HEK293 (cell line): ENCODE measurements at regions not wholly inside any gene's neighbourhood (a gene's known extent, or its start where the extent isn't known, plus 50 kb on each side); places are given as distances from the start of the nearest gene placed in this dataset.

ENCODE experiments used
- CTCF ChIA-PET: fragments of 350-600 bp; formaldehyde crosslinking; extraction: SDS; loops from one replicate; lab custom pipeline; 2021; ENCODE audit warnings: antibody characterized with exemption; lab: Yijun Ruan, JAX
- POLR2A ChIA-PET: fragments of 300-600 bp; formaldehyde crosslinking; extraction: SDS; loops from one replicate; lab custom pipeline; 2020; ENCODE audit warnings: antibody characterized with exemption, inconsistent platforms; lab: Yijun Ruan, JAX
- H3K27ac ChIP-seq: fragments of 200-500 bp; sonication (Bioruptor generic); 2 replicates; pipeline ENCODE4 v1.5.1; 2014; ENCODE audit warnings: low read depth, low read length, control low read depth, inconsistent platforms; ENCODE audit errors: extremely low read depth
- H3K36me3 ChIP-seq, 2 experiments: fragments of 200-500 bp in 1 of 2; sonication (Bioruptor generic) in 1 of 2; 1 replicate in 1 of 2; 2 replicates in 1 of 2; pipeline ENCODE4 v1.5.1; 2014 to 2017; ENCODE audit warnings: inconsistent platforms in 2 of 2, low read length in 2 of 2; ENCODE audit not compliant: control insufficient read depth in 2 of 2, insufficient read depth in 1 of 2
- H3K4me1 ChIP-seq: fragments of 200-500 bp; sonication (Bioruptor generic); 2 replicates; pipeline ENCODE4 v1.5.1; 2014; ENCODE audit warnings: mild to moderate bottlenecking, low read length, inconsistent platforms; ENCODE audit not compliant: control insufficient read depth, insufficient read depth
- H3K4me3 ChIP-seq: 2 replicates; pipeline ENCODE4 v1.5.1; 2011; ENCODE audit warnings: low read depth, mild to moderate bottlenecking, control low read depth, low read length, moderate library complexity
- H3K9me3 ChIP-seq: fragments of 200-500 bp; sonication (Bioruptor generic); 2 replicates; pipeline ENCODE4 v1.5.1; 2014; ENCODE audit warnings: low read depth, low read length, inconsistent platforms; ENCODE audit not compliant: control insufficient read depth, insufficient read depth
- AEBP2 ChIP-seq: fragments of 450-650 bp; formaldehyde crosslinking; IDR thresholded peaks from 2 replicates; pipeline ENCODE4 v1.5.1; 2016; ENCODE audit warnings: missing biosample characterization, missing genetic modification characterization, borderline replicate concordance
- PRDM4 ChIP-seq: fragments of 450-650 bp; formaldehyde crosslinking; IDR thresholded peaks from 2 replicates; pipeline ENCODE4 v1.5.1; 2017; ENCODE audit warnings: missing biosample characterization, missing genetic modification characterization
- SALL2 ChIP-seq: fragments of 450-650 bp; formaldehyde crosslinking; IDR thresholded peaks from 2 replicates; pipeline ENCODE4 v1.5.0; 2017; ENCODE audit warnings: missing biosample characterization, mild to moderate bottlenecking, missing genetic modification characterization, borderline replicate concordance
- TRIM28 ChIP-seq: IDR thresholded peaks from 2 replicates; pipeline ENCODE4 v1.6.1; 2011; ENCODE audit warnings: low read length, control low read depth, borderline replicate concordance
- ZBTB17 ChIP-seq: fragments of 450-650 bp; formaldehyde crosslinking; IDR thresholded peaks from 2 replicates; pipeline ENCODE4 v1.5.1; 2016; ENCODE audit warnings: missing biosample characterization, missing genetic modification characterization
- ZFP37 ChIP-seq: fragments of 450-650 bp; formaldehyde crosslinking; IDR thresholded peaks from 2 replicates; pipeline ENCODE4 v1.5.1; 2016; ENCODE audit warnings: missing biosample characterization, missing genetic modification characterization
- ZFP41 ChIP-seq: fragments of 450-650 bp; formaldehyde crosslinking; IDR thresholded peaks from 2 replicates; pipeline ENCODE4 v1.5.1; 2016; ENCODE audit warnings: missing biosample characterization, missing genetic modification characterization, borderline replicate concordance
- ZNF155 ChIP-seq: fragments of 450-650 bp; formaldehyde crosslinking; IDR thresholded peaks from 2 replicates; pipeline ENCODE4 v1.5.1; 2016; ENCODE audit warnings: missing biosample characterization, missing genetic modification characterization
- ZNF157 ChIP-seq: fragments of 450-650 bp; formaldehyde crosslinking; IDR thresholded peaks from 2 replicates; pipeline ENCODE4 v1.5.1; 2016; ENCODE audit warnings: missing biosample characterization, missing genetic modification characterization
- ZNF2 ChIP-seq: fragments of 450-650 bp; formaldehyde crosslinking; IDR thresholded peaks from 2 replicates; pipeline ENCODE4 v1.5.1; 2016; ENCODE audit warnings: missing biosample characterization, missing genetic modification characterization
- ZNF214 ChIP-seq: fragments of 450-650 bp; formaldehyde crosslinking; IDR thresholded peaks from 2 replicates; pipeline ENCODE4 v1.5.1; 2017; ENCODE audit warnings: missing biosample characterization, mild to moderate bottlenecking, missing genetic modification characterization, borderline replicate concordance
- ZNF341 ChIP-seq: fragments of 450-650 bp; formaldehyde crosslinking; IDR thresholded peaks from 2 replicates; pipeline ENCODE4; 2016; ENCODE audit warnings: low read depth, missing biosample characterization, missing genetic modification characterization
- ZNF433 ChIP-seq: fragments of 450-650 bp; formaldehyde crosslinking; IDR thresholded peaks from 2 replicates; pipeline ENCODE4 v1.5.1; 2016; ENCODE audit warnings: missing biosample characterization, missing genetic modification characterization, low read depth
- ZNF449 ChIP-seq: fragments of 450-650 bp; formaldehyde crosslinking; IDR thresholded peaks from 2 replicates; pipeline ENCODE4 v1.5.1; 2017; ENCODE audit warnings: missing biosample characterization, mild to moderate bottlenecking, missing genetic modification characterization, moderate library complexity
- ZNF488 ChIP-seq: fragments of 450-650 bp; formaldehyde crosslinking; IDR thresholded peaks from 2 replicates; pipeline ENCODE4 v1.5.1; 2016; ENCODE audit warnings: missing biosample characterization, missing genetic modification characterization
- ZNF768 ChIP-seq: fragments of 450-650 bp; formaldehyde crosslinking; IDR thresholded peaks from 2 replicates; pipeline ENCODE4 v1.5.1; 2018; ENCODE audit warnings: missing biosample characterization, mild to moderate bottlenecking, missing genetic modification characterization
- ZNF785 ChIP-seq: fragments of 450-650 bp; formaldehyde crosslinking; IDR thresholded peaks from 2 replicates; pipeline ENCODE4 v1.5.1; 2016; ENCODE audit warnings: missing biosample characterization, missing genetic modification characterization
- ZSCAN23 ChIP-seq: fragments of 450-650 bp; formaldehyde crosslinking; IDR thresholded peaks from 2 replicates; pipeline ENCODE4 v1.5.1; 2016; ENCODE audit warnings: missing biosample characterization, missing genetic modification characterization

GRCh38 chr4:27132497-27132896 lies 271.9 kb downstream of the STIM2 start:
- ChIA-PET POLR2A (no interaction called here), CTCF (no interaction called here)

GRCh38 chr4:27140486-27140885 lies 279.8 kb downstream of the STIM2 start:
- POLR2A ChIA-PET, result no interaction called here
- Histone ChIP-seq H3K9me3 (no peaks in the 10 kb centered on the region), H3K4me1 (no peaks in the 10 kb centered on the region), H3K36me3 (no peaks in the 10 kb centered on the region), H3K4me3 (no peak overlapping the region), H3K27ac (no peak overlapping the region)
- TF ChIP-seq ZNF2 (tag by site-specific recombination) (no peak), ZNF768 (tag by site-specific recombination) (no peak)
- CTCF ChIA-PET, result interaction anchor here (0.6 kb wide), 1 partner anchor 869 kb away, joined by 4 read pairs; no protein-coding TSS in a partner anchor

More at GRCh38 chr4:27132497-27132896, 271.9 kb downstream of the STIM2 start:
- no peaks in the 10 kb centered on the region for H3K36me3 ChIP-seq
- TF ChIP-seq ZNF488, result no peak
- TF ChIP-seq PRDM4, result no peak
- TF ChIP-seq ZNF157 (tag by site-specific recombination), result no peak
- TF ChIP-seq ZNF785 (tag by site-specific recombination), result no peak
- TF ChIP-seq ZNF449 (tag by site-specific recombination), result no peak
- TF ChIP-seq ZNF433 (tag by site-specific recombination), result no peak
- no peak for TF ChIP-seq TRIM28
- TF ChIP-seq ZBTB17 (tag by site-specific recombination), result no peak
- no peak for TF ChIP-seq ZNF341 (tag by site-specific recombination)
- no peak for TF ChIP-seq SALL2 (tag by site-specific recombination)
- no peak for TF ChIP-seq ZFP37 (tag by site-specific recombination)
- H3K9me3 ChIP-seq, result no peaks in the 10 kb centered on the region
- no peaks in the 10 kb centered on the region for H3K4me1 ChIP-seq
- H3K27ac ChIP-seq, result no peak overlapping the region
- no peak overlapping the region for H3K4me3 ChIP-seq

GRCh38 chr4:27141530-27141929 lies 280.9 kb downstream of the STIM2 start:
- POLR2A ChIA-PET, result no interaction called here
- TF ChIP-seq AEBP2 (no peak), ZNF768 (tag by site-specific recombination) (no peak), ZFP41 (no peak), ZNF214 (tag by site-specific recombination) (no peak), ZSCAN23 (tag by site-specific recombination) (no peak), ZNF155 (tag by site-specific recombination) (no peak)
- H3K36me3 ChIP-seq, result no peaks in the 10 kb centered on the region
- no peaks in the 10 kb centered on the region for H3K9me3 ChIP-seq
- H3K4me3 ChIP-seq, result no peak overlapping the region
- CTCF ChIA-PET, result no interaction called here
- no peak overlapping the region for H3K27ac ChIP-seq
- H3K4me1 ChIP-seq, result no peaks in the 10 kb centered on the region
